ENCODE measurements at regions not wholly inside any gene's neighbourhood (a gene's known extent, or its start where the extent isn't known, plus 50 kb on each side); places are given as distances from the start of the nearest gene placed in this dataset.

DNA sequence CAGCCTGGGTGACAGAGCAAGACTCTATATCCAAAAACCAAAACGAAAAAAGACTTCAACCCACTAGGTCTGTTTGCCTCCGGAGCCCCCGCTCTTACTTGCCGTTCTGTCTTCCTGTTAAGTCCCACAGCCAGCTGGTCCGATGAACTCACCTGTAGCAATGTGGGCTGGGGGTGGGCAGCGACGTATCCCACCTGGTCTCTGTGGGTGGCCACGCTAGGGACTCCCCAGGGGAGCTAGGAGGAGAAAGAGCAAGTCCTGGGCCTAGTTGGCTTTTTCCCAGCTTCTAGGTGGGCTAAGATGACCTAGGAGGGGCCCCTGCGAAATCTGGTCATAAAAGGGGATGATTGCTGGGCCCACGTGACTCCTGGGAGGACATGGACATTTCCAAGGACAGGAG is 166.0 kb upstream of the KCNG1 start:
- TF ChIP-seq, protein P1, sequence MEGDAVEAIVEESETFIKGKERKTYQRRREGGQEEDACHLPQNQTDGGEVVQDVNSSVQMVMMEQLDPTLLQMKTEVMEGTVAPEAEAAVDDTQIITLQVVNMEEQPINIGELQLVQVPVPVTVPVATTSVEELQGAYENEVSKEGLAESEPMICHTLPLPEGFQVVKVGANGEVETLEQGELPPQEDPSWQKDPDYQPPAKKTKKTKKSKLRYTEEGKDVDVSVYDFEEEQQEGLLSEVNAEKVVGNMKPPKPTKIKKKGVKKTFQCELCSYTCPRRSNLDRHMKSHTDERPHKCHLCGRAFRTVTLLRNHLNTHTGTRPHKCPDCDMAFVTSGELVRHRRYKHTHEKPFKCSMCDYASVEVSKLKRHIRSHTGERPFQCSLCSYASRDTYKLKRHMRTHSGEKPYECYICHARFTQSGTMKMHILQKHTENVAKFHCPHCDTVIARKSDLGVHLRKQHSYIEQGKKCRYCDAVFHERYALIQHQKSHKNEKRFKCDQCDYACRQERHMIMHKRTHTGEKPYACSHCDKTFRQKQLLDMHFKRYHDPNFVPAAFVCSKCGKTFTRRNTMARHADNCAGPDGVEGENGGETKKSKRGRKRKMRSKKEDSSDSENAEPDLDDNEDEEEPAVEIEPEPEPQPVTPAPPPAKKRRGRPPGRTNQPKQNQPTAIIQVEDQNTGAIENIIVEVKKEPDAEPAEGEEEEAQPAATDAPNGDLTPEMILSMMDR (IDR thresholded peaks at IDR 0.05) = no peak
- TF ChIP-seq EZH2 (IDR thresholded peaks at IDR 0.05) = no peak
